OCI-M1 (cell line): ENCODE measurements at regions not wholly inside any gene's neighbourhood (a gene's known extent, or its start where the extent isn't known, plus 50 kb on each side); places are given as distances from the start of the nearest gene placed in this dataset.

Source experiments
- DNase-seq: peaks from one replicate; lab custom pipeline; 2025; lab: John Stamatoyannopoulos, UW

DNA sequence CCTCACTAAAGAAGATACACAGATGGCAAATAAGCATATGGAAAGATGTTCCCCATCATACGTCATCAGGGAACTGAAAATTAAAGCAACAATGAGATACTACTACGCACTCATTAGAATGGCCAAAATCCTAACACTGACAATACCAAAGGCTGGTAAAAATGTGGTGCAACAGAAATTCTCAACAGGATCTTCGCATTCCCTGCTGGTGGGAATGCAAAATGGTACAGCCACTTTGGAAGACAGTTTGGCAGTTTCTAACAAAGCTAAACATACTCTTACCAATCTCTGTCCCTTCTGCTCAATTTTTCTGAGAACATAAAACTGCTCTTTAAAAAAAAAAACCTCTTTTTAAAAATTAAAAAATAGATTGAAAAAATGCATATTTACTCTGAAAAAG, 300.2 kb downstream of the FBXW7 start:
- DNase-seq: no peak

DNA sequence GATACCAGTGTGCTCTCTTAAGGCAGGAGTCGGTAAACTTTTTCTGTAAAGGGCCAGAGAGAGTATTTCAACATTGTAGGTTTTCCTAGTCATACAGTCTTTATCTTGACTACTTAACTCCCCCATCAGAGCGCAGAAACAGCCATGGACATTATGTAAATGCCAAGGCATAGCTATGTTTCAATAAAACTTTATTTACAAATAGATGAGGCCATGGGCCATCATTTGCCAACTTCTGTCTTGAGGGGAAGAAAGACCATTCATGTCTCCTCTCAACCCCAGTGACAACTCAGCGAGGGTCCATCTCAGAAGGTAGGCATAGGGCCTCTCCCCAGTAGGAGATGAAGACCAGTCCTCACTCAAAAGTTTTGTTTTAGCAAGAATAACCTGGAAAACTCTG, 301.3 kb downstream of the FBXW7 start:
- no peak for DNase-seq

DNA sequence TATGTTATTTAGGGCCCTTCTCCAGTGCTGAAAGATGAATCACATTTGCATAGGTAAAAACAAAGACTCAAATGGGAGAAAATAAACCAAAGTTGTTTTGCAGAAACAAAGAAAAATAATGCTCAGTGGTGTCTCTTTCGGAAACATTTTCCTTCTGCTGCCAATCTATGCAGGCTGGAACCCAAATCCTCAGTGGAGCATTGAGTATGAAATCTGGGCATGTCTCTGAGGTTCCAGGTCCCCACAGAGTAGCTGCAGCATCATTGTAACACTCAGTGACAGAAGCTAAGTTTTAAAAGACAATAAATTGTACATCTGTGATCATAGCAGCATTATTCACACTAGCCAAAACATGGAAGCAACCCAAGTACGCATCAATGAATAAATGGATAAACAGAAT, 303.6 kb downstream of the FBXW7 start:
- DNase-seq: no peak

DNA sequence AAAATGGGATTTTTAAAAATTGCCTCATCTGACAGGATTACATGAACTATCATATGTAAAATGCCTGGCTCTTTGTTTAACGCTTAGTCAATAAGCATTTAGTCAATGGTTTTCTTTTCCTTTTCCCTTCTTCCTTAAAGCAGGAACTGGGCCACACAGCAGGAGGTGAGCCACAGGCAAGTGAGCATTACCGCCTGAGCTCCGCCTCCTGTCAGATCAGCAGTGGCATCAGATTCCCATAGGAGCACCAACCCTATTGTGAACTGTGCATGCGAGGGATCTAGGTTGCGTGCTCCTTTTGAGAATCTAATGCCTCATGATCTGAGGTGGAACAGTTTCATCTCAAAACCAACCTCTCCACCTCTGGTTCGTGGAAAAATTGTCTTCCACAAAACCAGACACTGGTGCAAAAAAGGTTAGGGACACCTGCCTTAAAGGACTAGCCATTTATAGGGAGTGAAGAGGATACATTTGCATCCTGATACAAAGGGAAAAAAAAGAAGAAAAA, 306.1 kb downstream of the FBXW7 start:
- no peak for DNase-seq

DNA sequence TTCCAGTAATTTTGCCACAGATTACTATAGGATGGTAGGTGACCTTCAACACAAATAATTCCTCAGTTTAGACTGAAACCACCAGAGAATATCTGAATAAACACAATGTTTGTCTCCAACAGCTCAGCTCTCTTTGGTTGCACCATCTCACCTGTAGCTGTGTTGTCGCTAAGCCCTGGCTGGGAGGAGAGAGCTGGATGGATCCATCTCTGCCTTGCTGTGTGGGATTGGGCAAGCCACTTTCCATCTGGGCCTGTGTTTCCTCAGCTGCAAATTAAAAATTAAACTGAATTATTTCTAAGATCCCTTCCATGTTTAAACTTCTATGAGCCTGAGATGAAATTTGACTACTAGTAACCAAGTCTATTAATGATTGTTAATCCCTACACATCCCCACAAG, 310.2 kb downstream of the FBXW7 start:
- no peak for DNase-seq

DNA sequence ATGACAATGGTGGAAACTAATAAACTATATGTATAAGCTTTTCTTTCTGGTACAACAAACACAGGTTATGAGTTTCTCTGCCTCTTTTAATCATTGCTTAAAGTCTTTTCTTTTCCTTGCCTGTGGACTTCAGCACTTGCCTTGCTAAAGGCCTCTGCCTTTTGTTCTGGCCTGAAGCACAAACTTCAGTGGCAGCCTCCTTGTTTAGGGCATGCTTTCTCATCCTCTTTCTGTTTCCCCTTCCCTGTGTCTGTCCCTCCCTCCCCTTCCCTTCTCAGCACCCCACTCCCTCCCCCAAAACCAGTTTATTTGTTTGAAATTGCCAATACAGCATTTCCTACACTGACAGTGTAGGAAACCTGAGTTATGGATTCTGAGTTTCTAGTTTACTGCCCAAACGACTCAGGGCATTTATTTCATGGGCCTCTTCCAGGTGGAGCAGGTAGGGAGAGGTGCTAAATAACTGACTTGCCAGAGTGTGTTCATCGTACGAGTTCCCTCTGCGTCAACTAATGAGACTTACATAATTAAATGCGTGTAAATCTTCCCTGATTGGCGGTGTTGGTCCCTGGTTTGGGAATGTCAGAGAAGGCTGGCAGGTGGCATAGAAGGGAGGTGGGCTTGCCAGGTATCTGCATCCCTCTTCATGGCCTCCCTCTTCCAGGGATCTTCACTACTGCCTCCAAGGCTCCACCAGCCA, 311.0 kb downstream of the FBXW7 start:
- DNase-seq: no peak

DNA sequence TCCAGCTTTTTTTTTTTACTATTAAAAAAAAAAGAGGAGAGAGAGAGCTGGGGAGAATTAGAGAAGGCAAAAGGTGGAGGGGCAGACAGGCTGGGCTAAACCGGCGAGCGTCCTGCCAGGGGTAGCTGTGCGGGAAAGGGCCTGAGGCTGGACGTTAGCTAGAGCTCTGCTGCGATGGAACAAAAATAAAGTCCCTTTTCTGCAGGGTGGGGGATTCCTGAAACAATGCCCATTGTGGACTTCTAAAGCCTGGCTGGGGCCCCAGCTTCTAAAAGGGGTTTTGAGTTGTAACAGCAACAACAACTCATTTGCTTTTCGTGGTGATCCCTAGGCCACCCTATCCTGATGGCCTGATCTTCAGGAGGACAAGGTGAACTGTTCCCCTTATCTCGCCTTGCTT, 311.7 kb downstream of the FBXW7 start:
- no peak for DNase-seq

DNA sequence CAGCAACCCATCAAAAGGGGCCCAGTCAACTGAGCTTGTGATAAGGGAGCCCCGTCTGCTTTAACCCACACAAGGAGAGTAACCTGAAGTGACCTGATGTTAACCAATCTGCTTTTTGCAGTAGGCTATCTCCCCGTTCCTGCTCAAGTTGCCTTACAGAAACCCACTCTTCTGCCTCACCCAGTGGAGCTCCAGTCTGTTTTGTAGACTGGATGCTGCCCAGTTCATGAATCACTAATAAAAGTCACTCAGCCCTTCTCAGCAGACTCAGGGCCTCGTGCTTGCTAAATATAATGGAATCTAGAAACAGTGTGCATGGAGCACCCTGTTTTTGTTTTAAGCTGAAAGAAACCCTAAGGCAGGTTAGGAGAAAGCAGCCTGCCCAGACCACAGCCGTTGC, 312.3 kb downstream of the FBXW7 start:
- no peak for DNase-seq

DNA sequence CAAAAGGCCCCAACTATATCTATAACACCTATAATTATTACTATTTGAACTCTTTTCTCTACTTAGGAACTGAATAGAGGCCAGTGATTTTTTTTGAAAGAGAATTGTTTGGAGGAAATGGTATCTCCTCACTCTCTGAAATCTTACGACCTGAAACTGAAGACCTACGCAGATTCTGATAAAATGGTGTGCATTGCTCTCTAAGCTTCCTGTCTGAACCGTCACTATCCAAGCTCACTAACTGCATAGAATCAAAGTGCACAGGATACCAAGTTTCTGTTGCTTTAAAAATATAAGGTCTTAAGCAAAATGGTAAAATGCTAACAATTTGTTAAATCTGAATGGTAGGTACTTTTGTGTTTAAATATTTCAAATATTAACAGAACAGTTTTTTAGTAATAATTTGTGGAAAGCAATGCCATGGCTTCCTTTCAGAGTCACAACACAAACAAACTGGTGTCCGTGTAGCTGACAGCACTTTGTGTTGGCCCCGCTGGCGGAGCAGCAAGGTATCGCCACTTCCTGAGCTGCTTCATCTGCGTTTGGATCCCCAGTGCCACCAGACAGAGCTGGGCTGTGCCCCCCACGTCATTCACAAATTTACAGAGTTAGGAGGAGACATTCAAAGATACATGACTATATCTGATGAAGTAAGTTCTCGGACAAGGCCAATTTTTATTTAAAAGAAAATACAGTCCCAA, 313.9 kb downstream of the FBXW7 start:
- no peak for DNase-seq

DNA sequence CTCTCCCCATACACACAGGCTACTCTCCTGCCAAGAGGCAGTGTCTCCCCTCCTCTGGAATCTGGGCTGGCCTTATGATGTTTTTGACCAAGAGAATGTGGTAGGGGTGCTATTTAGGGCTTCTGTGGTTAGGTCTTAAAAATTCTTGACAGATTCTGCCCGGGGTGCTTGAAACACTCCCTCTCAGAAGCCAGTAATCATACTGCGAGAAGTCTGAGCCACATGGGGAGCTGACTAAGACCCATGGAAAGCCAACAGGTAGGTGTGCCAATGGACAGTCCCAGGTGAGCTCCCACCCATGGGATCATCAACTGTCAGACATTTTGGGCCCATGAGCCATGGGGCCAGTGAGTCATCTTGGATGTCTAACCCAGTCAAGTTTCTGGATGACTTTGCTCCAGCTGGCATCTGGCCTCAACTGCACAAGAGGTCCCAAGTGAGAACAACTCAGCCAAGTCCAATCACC, 315.7 kb downstream of the FBXW7 start:
- DNase-seq: no peak

DNA sequence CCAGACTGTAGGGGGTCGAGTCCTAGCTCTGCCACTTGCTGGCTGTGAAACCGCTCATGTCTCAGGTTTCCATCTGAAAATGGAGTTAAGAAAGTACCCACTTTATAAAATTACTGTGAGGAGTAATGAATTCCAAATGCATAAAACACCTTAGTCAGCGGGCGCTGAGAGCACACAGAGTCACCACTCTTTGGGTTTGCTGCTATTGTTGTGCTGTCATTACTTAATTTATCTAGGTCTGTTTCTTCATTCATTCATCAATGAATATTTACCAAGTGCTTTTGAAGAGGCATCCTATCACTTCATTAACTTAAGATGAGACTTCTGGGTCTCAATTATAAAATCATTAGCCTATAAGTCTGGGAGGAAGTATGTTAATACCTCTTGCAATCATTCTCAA, 317.3 kb downstream of the FBXW7 start:
- DNase-seq: no peak

DNA sequence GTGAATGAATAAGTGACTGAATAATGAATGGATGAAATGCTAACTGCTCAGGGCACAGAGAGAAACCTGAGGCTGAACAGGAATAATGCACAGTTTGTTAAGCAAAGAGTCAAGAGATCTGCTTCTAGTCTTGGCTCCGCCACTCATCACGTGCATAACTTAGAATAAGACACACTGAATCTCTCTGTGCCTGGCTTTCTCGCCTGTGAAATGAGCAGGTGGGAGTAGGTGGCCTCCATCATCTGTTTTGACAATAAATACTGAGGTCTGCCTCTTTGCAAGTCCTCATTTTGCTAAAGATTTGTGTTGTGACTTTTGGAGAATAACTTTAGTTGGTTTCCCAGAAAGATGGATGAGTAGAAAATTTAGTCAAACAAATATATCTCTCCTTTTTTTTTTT, 318.0 kb downstream of the FBXW7 start:
- no peak for DNase-seq

DNA sequence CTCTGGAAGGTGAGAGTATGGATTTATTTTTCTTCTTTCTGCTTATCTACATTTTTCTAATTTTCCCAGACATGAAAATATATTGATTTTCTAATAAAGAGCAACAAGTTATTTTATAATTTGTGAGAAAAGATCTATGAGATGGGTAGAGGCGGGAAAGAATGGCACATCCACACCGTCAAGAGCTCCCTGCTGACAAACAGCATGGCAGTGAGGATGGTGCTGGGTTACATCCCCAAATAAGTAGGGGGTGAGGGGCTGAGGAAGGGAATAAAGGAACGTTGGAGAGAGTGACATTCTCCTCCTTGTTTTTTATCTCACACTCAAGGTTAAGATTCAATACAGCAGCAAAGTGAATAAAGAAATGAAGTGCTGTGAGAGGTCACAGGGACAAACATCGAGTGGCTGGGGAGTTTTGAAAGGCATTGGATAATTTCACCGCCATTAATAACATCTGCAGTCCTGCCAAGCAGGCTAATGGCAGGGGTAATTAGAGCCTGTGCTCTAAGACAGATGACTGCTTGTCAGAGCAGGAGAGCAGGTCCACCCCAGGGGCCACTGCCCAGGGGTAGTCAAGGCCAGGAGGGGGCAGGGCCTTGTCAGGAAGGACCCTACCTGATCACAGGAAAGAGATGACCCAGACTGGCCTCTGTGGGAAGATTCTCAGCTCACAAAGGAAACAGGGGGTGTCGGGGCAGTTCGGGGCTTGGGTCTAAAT, 323.8 kb downstream of the FBXW7 start:
- no peak for DNase-seq

DNA sequence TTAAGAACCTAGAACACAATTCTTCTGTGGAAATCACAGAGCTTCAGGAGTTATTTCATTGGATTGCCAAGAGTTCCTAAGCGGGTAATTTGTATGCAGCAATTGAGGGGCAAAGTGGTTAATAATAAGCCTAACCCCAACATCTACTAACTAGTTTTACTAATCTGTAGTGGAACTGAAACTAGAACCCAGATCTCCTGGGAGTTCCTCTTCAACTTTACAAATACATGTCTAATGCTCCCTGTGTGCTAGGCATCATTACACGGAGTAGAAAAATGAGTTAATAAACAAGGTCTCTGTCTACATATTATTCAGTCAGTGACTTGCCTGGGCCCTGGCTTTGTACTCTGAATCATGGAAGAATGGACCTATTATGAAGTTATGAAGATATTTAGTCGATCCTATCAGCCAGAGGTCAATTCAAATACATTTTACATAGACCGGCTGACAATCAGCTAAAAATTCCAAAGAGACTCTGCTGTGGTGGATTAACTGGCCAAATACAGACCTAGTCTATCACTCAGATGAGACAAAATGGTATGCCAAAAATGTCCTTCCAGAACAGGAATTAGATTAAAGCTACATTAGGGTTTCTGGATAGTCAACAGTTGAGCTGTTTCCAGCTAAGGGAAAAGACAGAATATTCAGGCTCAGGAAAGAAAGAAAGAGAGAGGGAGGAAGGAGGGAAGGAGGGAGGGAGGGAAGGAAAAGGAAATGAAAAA, 326.0 kb downstream of the FBXW7 start:
- DNase-seq: no peak

DNA sequence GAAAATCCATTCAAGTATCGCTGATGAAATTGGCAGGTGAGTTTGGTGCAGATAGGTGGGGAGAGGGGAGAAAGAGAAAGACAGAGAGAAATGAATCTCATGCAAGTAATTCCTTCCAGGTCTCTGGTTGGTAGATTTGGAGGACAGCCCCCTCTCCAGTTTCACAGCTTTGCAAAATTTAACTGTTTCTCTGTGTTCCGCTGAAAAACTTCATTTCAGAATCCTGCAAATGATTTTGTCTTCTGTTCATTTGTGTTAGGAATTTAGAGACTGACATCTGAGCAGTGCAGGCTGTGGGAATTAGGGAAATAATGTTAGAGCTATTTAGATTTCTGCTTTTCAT, 328.5 kb downstream of the FBXW7 start:
- no peak for DNase-seq

DNA sequence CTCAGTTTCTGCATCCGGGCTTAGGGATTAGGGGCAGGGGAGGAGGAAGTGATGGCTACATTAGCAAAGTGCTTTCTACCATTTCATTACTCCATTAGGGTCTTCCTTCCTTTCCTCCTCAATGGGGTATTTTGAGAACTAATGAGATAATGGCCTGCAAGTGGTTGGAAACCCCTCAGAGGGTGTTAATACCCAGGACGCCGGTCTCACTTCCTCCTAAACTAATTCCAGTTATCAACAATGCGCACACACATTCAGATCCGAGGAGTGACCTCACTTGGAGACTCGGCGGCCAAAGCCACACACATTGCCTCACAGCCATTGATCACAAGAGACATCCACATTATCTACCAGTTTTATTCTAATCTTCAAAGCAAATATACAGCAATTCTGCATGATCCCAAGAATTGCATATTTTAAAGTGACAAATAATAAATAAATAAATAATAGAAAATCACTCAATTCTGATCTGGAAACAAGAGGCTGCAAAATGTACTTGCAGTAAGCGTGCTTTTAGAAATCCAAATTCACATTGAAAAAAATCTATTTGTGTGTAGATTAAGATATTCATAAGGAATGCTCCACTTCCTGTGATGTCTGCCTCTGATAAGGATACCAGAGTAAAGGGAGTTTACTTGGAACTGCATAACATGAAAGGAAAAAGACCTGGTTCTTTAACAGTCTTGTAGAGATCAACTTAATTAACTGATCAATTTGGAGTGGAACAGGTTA, 329.1 kb downstream of the FBXW7 start:
- DNase-seq: peak; percentile 85

DNA sequence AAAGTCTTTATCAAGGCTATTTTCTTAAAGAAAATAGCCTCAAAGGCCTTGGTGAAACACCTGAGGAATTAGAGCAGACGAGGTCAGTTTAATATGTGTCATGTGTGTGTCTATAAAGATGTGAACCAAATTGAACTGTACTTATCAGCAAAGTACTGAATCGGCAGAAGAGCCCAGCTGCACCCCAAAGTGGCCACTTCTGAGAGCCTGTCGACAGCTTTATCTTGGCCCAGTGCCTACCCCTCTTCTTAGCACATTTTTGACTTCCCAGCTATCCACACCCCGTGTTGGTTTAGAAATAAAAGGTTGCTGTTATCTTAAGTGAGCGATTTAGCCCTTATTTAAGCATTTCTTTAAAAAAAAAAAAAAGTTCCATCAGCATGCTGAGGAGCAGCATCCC, 329.7 kb downstream of the FBXW7 start:
- peak; percentile 35 for DNase-seq

DNA sequence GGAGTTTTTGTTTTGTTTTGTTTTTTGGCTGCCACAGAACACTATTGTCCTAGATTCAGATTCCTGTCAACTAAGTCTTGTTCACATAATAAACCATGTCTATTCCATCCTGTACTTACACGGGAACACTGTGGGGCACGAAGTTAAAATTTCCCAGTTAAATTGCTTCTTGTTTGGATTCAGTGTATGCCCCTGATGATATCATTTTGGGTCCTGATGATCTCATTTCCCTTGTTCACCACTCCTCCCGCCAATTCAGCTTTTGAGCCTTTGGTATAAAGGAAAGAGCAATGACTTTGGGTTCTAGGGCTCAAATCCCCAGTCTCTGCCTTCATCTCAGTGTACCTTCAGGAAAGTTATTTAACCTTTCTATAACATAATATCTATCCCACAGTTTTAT, 333.5 kb downstream of the FBXW7 start:
- DNase-seq: no peak

DNA sequence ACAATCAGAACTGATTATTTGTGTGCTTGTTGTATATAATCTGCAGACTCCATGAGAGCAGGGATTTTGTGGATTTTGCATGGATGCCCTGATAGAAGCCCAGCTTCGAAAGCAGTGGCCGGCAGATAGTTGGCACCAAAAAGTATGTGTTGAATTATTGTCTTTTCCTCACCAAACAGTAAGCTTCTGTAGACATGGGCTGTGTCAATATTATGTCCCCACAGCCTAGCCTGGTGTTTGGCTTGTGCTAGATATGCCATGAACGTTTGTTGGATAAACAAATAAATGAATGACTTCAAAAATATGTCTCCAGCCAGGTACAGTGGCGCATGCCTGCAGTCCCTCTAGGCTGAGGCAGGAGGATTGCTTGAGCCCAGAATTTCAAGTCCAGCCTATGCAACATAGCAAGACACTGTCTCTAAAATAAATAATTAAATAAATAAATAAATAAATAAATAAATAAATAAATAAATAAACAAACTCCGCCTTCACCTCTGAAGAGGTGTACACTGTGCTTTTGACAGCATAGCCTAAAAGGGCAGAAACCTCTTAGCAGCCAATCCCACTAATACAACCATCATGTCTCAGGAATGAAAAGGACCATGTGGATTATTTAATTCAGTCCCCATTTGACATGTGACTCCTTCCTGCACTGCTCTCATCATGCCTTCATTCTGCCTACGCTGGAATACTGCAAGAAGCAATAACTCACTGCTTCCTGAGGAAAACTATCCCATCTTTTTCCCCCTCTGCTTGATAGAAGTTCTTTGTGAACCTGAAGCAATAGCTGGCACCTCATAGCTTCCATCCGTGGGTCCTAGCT, 335.2 kb downstream of the FBXW7 start:
- no peak for DNase-seq

DNA sequence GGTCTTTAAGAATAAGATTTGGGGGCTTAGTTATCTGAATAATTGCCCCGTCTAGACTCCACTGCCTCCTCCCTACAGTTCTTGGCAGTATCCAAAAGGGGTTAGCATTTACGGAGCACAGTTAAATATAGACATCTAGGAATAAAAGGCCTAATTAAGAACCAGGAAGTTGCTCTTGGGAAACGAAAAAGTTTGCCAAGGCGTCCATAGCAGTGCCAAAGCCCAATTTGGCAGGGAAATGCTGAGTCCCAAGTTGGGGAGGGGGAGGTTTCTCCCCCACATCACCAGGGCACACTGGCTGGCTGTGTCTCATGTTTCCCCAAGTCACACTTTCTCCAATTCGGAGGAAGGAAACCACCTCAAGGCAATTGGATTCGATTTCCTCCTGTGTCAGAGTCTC, 338.7 kb downstream of the FBXW7 start:
- no peak for DNase-seq

DNA sequence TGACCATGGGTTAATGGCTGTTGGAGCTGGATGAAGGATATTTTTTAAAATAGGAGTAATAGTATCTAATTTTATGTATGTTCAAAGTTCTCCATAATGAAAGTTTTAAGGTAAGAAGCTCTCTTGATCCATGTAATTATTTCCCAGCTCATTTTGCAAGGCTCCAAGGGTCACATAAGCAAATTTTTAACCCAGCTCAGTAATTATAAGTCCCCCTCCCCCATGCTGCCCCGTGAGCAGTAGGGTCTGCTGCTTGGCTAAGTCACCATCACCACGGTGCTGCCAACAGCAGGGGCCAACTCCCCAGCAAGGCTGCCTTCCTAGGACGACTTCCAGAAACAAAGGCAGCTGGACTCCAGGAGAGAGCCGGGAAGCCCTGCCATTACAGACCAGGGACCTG, 340.0 kb downstream of the FBXW7 start:
- no peak for DNase-seq
